ENCODE measurements at regions not wholly inside any gene's neighbourhood (a gene's known extent, or its start where the extent isn't known, plus 50 kb on each side); places are given as distances from the start of the nearest gene placed in this dataset.
"Not testable (repeated sequence)": the region's sequence is repeated elsewhere in the genome, so short reads cannot be mapped to it uniquely, and the experiment has no call there.

DNA sequence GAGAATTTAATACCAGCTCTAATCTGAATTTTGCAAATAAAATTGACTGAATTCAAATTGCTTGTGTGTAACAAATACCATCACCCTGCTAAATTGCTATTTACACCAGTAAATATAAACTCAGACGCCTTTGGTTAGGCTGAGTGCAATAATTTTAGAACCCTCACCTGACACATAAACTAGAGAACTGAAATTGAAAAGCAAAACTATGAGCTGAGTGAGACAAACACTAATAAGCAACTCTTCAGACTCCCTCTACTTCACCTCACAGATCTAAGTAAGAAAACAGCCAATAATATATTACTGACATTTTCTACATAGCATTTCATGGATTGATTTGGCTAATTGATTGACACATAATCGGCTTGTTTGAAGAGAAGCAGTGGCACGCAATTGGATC, 621.2 kb downstream of the REEP3 start:
- no peak for FAIRE-seq
- DNase-seq (ENCODE audit: extremely low spot score, insufficient read length, low read depth) = no peak

- no peak for DNase-seq (ENCODE audit: extremely low spot score, insufficient read length, low read depth)
- no peak for FAIRE-seq
Observed at GRCh38 chr10:64148607-64149006, 627.4 kb downstream of the REEP3 start.

DNA sequence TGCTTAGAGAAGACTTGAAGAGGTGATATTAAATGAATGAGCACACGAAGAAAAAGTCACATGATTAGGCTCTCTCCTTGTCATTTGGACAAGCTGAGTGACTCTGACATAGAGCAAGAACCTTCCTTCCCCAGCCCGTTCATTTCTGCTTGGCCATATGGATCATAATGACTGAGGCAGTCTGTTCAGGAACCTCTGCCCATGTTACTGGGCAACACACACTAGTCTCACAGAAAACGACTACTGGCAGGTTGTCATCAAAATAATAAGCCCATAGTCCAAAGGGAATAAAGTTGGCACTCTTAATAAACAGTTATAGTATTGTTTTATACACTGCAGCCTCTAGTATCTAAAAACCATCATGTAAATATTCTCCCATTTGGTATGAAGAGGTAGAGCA, 635.0 kb downstream of the REEP3 start:
- FAIRE-seq = no peak

DNA sequence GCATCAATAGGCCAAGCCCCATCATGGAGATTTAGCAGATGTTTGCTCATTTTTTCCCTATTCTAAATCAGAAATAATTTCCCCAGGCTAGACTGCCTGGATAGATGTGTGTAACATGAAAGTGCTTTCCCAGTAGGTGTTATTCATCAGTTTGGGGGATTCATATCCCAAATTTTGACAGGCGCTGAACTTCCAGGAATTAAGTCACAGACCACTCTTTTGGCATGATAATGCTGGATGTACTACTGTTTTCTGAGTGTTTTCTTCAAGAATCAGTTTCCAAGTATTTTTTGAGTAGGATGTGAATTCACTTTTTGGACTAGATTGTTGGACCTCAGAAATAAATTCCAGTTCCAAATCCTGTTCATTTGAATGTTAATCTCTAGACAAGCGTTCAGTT, 637.4 kb downstream of the REEP3 start:
- FAIRE-seq (no peak), DNase-seq (ENCODE audit: extremely low spot score, insufficient read length, low read depth) (no peak)

More for the DNA sequence above, 635.0 kb downstream of the REEP3 start:
- DNase-seq (ENCODE audit: extremely low spot score, insufficient read length, low read depth) = no peak

GRCh38 chr10:64159910-64160872, 639.0 kb downstream of the REEP3 start:
- no peak for FAIRE-seq
- no peak for DNase-seq (ENCODE audit: extremely low spot score, insufficient read length, low read depth)

GRCh38 chr10:64170791-64171190, 649.6 kb downstream of the REEP3 start:
- FAIRE-seq = no peak
- no peak for DNase-seq (ENCODE audit: extremely low spot score, insufficient read length, low read depth)

DNA sequence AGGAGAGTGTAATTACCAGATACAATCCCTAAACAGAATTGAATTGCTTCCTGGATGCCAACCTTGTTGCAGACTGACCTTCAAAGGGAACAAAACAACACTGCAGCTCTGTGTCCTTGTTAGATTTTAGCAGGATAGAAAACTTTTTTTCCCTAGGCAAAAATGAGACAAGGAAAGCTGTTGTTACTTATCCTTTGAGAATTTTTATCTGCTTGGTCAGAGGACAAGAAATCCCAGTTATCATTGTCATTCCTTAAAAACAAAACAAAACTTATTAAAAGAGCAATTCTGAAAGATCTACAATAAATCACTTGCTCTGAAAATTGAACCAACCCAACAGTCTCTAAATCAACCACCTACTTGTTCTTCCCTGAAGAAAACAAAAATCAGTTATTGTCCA, 652.6 kb downstream of the REEP3 start:
- FAIRE-seq (no peak), DNase-seq (ENCODE audit: extremely low spot score, insufficient read length, low read depth) (no peak)

GRCh38 chr10:64174666-64175255, 653.6 kb downstream of the REEP3 start:
- FAIRE-seq (no peak), DNase-seq (ENCODE audit: extremely low spot score, insufficient read length, low read depth) (no peak)

GRCh38 chr10:64175271-64175962, 654.2 kb downstream of the REEP3 start:
- FAIRE-seq = no peak
- no peak for DNase-seq (ENCODE audit: extremely low spot score, insufficient read length, low read depth)

DNA sequence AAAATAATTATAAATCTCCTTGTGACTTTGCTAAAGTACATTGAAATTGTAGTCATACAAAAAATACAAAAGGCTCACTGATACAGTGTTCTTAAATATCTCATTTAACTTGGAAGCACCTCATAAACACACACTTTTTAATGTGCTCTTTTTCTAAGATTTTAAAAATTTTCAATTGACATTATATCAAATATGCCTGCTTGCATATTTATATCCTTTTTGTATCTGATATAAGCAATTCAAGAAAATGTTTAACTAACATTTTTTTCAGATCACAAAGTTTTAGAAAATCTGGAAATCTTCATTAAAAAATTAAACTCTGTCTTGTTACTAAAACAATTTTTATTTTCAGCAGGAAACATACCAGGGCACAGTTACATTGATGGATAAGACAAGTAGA, 661.5 kb downstream of the REEP3 start:
- FAIRE-seq (no peak), DNase-seq (ENCODE audit: extremely low spot score, insufficient read length, low read depth) (no peak)

DNA sequence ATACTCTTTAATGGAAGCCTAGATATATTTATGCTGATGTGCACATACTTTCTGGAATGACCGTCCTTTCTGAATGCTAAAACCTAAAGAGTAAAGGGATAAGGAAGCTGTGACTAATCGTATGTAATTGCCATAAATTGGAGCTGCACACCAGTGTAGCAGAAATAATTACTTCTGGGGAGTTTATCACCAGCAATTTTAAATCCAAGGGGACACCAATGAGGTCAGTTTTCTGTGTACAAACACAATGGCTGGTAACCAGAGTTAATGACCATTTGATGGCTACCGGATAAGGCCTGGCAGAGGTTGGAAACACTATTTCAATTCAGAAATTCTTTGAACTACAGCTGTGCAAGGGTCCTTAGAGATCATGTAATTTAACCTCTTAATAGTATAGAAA, 670.1 kb downstream of the REEP3 start:
- DNase-seq (ENCODE audit: extremely low spot score, insufficient read length, low read depth) (no peak), FAIRE-seq (no peak)

- no peak for FAIRE-seq
- DNase-seq (ENCODE audit: extremely low spot score, insufficient read length, low read depth) = no peak
Observed at GRCh38 chr10:64196638-64197315, 675.6 kb downstream of the REEP3 start.

DNA sequence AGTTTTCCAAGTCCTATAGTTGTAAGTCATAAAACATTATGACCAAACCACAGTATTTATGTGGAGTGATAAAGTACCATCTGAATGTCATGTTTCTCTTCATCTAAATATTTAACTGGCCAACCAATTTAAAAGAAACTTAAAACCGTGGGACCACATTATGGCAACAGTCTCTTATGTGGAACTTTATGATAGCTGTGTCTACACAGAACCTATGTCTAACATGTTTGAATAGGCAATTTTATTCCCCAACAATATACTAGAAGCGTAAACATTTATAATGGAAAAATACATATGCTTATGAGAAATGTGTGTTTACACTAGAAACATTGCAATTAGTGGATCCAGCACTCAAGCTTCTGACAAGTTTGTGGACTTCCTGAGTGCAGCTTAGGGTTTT, 680.7 kb downstream of the REEP3 start:
- DNase-seq (ENCODE audit: extremely low spot score, insufficient read length, low read depth) (no peak), FAIRE-seq (no peak)

- not testable (repeated sequence) for FAIRE-seq
Observed at GRCh38 chr10:64204504-64204903, 683.3 kb downstream of the REEP3 start.

DNA sequence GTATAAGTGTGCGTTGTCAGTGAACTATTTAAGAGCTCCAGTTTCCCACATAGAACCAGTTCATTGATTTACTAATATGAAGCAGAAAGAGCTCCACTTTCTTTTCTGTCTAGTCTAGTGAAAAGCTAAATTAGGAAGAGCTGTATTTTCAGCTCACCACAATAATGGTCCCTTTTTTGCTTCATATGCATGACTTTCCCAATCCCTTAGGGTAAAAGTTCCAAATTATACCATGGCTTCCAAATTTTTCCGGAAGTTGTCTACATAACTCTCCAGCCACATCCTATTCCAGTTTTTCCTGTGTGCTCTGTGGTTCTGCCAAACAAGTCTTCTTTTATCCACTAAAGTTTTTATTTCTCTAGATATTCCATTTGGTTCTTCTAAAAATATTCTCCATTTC, 685.2 kb downstream of the REEP3 start:
- DNase-seq (ENCODE audit: extremely low spot score, insufficient read length, low read depth) (no peak), FAIRE-seq (no peak)

More at GRCh38 chr10:64204504-64204903, 683.3 kb downstream of the REEP3 start:
- DNase-seq (ENCODE audit: extremely low spot score, insufficient read length, low read depth) = not testable (repeated sequence)

DNA sequence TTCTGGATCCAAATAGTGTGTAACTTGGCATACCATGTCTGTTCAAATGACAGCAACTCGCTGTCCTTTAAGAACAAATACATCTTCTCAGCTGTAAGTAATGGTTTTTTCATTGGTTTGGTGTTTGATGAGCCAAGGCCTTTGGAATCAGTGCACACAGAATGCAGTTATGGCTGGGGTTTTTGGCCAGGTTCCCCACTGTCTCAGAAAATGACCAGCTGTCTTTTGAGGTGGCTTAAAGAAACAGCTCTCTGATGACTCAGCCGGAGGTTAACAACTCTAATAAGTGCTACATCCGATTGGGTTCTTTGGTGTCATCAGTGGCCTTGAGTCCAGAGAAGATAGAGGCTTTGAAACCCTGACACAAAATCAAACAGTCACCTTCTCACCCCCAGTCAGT, 688.4 kb downstream of the REEP3 start:
- DNase-seq (ENCODE audit: extremely low spot score, insufficient read length, low read depth) (no peak), FAIRE-seq (no peak)

DNA sequence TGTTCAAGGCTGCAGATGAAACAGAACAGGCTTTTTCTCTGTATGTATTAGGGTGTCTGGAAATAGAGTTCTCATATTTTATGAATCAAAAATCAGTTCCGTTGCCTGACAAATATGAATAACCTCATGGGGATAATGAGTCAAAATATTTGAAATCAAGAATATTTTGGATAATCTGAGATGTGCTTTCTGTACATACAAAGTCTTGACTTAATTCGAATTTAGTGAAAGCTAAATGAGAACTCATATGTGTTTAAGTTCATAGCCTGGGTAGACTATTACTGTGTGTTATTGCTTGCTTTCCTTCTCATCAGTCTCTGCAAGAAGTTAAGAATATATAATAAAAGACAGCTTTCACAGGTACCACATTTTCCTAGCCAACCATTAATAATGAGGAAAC, 689.0 kb downstream of the REEP3 start:
- FAIRE-seq (no peak), DNase-seq (ENCODE audit: extremely low spot score, insufficient read length, low read depth) (no peak)

GRCh38 chr10:64211466-64211865, 690.3 kb downstream of the REEP3 start:
- no peak for FAIRE-seq

GRCh38 chr10:64215088-64215487, 693.9 kb downstream of the REEP3 start:
- FAIRE-seq = no peak
- DNase-seq (ENCODE audit: extremely low spot score, insufficient read length, low read depth) = no peak

More at GRCh38 chr10:64211466-64211865, 690.3 kb downstream of the REEP3 start:
- no peak for DNase-seq (ENCODE audit: extremely low spot score, insufficient read length, low read depth)

DNA sequence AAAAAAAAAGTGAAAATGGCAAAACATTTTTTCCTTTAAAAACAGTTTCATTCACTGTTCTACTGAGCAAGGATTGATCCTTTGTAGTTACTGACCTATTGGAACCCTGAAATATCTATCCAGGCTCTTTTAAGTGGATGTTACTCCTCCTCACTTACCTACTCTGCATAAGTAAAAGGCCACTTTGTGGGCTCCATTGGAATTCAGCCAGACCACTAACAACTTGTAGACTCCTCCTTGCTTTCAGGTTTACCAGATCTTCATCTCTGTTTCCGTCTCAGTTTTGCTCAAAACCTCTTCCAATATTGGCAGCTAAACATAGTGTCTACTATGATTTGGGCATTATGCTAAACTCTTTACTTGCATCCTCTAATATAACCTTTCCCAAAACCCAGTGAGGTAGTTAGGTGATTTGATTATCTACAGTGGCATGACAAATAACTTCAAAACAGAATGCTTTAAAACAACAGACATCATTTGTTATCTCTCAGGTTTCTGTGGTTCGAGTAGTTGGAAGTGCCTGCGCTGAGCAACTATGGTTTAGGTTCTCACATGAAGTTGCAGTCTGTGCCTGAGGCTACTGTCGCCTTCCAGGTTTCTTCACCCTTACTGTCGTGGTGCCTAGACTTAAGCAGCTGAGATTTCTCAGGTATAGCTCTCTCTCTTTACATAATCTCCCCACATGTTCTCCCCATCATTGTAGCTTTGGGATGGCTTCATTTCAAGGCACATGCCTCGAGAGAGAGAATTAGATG, 698.2 kb downstream of the REEP3 start:
- FAIRE-seq (no peak), DNase-seq (ENCODE audit: extremely low spot score, insufficient read length, low read depth) (no peak)
